Renal cortical epithelial cell (primary cell): ENCODE measurements at regions not wholly inside any gene's neighbourhood (a gene's known extent, or its start where the extent isn't known, plus 50 kb on each side); places are given as distances from the start of the nearest gene placed in this dataset.

Experiments used
- DNase-seq: peaks from one replicate; pipeline ENCODE4 v3.0.0-alpha.2; 2011; ENCODE audit warnings: low read depth

DNA sequence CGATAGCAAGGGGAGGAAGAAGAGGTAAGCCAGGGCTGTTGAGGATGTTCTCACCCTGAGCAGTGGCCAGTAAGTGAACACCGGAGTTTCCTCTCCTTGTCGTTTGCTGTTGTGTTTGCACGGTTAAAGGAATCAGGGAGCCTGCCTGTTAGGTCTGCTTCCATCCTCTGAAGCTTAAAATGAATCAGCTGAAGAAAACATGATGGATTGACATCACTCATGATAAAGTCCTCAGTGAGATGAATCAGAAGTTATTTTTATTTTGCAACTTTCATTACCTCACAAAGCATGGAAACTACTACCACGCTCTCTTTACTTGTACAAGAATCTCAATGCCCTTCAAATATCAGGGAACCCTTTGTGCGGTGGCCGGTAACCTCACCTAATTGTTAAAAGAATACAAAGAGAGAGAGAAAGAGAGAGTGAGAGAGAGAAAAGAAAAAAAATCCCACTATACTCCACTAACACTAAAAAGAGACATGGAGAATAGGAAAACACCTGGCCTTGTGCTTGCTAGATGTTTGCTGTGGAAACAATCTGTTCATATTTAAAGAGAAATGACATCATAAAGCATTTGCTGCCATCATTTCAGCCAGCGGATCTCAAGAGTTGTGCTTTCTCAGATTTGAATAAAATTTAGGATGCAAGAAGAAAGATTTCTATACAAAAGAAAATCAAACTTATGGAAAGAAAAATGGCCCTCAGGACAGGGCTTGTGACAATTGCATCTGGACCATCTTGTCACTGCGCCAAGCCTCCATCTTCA, 441.6 kb upstream of the SALL1 start:
- peak; percentile 66 for DNase-seq

DNA sequence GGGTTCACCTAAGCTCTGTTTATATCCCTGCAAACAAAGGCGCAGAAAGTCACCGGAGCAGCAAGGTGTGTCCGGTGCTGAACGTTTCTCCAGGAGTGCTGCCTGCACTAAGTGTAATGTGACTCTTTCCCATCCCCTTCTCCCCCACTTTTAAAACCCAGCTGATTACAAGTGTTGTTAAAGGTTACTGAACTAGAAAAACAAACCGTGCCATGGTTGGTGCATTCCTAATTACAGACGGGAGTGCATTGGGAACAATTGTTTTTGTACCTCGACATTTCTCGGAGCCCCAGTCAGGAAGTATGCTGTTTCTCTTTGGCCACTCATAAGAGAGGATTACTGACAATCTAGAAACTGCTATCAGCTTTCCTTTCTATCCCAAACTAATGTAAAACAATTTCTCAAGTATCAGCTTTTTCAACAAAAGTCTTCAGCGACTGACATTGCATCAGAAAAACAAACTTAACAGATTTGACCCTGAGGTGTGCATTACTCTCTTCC, 441.0 kb upstream of the SALL1 start:
- DNase-seq = peak; percentile 84

DNA sequence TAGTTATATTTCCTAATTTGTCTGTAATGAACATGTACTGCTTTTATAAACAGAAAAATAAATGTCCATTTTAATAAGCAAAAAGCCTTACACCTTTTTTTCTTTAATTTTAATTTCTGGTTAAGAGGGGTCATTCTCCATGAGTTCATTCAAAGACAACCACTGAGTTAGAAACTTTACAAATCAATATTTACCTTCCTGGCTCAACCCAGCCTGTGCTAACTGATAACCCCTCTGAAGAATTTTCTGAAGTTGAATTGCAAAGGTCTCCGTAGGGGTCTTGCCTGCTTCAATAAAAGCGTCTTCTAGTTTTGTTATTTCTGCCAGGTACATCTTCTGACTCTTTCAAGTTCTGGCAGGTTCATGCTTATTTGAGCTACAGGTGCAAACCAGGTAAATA, 440.4 kb upstream of the SALL1 start:
- no peak for DNase-seq

DNA sequence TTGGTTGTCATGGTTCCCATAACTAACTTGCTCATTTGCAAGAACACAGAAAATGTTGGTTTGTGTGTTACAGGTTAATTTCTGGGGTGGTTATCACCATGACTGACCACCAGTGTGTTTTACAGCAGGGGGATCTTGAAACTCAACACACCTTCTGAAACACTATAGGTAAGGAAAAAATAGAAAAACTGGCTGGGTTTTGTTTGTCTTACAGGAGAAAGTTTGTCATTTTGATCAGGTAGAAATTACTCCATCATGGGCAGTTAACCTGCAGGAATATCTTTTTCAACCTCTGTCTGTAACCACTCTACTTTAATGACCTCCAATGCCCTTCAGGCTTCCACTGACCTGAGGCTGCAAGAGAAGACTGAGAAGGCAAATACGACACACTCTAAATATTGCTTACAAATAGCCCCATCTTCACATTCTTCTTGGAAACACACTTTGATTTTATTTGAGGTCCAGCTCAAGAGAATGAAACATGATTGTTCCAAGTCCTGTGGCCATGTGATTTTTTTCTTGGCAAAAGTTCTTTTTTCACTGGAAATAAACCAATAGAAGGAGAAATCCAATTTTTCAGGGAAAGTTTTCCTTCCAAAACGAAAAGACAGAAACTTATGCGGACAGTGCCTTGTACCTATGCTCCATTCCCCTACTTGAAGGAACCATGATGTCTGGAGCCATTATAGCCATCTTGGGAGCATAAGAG, 428.7 kb upstream of the SALL1 start:
- DNase-seq = no peak

DNA sequence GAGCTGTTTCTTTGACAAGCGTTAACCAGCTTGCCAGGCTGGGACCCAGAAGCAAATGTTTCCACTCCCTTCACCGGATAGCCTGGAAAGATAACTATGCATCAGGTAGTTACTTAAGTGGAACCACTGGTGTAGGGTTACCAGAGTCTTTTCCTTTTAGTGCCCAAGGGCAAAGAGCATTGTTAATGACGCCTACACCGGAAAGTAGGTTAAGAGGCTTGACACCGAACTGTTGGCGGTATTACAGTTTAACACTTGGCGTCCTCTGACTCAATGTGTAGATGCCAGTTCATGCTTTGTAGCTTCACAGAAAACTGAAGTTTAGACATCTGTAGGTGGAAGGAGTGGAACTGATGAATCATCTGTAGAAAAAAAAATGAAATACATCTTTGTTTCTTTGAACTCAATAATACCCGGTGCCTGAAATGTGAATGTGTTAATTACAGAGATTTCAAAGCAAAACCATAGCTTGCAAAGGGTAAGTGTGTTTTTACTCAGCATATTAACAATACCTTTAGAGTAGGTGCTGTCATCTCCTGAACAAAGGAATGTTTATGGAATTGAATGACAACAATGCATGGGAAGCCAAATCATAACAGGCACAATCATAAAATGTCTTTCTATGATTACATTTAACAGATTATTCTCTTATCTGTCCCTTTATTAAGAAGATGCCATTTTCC, 426.7 kb upstream of the SALL1 start:
- peak; percentile 98 for DNase-seq

DNA sequence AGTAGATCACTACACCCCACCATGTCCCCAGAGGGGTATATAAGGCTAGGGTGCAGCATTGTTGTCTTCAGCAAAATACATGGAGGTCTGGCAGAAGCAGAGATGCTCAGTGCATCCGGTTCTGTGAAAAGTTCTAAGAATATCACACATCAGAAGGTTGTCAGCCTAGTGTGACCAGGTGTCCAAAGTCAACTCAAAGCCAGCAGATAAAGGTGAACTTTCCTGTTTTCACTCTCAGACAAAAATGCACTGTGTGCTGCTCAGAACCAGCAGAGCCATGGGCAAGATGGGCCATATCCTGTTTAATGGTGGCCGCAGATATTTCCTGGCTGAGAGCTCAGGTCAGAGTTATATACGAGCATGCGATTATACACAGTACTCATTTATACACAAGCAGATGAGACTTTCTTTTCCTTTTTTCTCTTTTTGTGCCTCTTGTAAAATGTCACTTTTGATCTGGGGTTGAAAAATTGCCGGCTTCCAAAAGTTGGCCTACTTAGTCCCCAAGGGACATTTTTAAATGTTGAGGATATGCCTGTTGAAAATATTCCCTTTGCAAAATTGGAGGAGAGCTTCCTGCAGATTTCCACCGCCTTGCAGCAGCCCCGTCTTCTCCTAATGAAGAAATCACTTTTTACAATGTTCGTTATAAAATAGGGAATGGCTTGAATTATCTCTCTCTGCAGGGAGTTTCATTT, 425.6 kb upstream of the SALL1 start:
- DNase-seq = no peak

DNA sequence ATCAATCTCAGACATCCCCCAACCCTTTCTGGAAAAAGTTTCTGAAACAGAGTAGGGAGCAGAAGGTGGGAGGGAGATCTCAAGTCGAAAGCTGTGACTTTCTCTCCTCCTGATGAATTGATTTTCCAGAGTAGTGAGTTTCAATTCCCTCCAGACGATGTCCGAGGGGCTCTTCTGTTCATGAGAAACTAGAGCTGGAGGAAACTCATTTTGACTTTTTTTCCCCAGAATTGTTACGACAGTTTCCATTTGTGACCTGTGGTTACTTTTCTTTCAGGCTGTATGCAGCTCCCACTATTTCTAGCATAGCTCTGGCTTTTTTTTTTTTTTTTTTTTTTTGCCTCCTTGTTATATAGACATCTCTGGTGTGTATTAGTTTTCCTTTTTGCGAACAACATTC, 422.1 kb upstream of the SALL1 start:
- no peak for DNase-seq

DNA sequence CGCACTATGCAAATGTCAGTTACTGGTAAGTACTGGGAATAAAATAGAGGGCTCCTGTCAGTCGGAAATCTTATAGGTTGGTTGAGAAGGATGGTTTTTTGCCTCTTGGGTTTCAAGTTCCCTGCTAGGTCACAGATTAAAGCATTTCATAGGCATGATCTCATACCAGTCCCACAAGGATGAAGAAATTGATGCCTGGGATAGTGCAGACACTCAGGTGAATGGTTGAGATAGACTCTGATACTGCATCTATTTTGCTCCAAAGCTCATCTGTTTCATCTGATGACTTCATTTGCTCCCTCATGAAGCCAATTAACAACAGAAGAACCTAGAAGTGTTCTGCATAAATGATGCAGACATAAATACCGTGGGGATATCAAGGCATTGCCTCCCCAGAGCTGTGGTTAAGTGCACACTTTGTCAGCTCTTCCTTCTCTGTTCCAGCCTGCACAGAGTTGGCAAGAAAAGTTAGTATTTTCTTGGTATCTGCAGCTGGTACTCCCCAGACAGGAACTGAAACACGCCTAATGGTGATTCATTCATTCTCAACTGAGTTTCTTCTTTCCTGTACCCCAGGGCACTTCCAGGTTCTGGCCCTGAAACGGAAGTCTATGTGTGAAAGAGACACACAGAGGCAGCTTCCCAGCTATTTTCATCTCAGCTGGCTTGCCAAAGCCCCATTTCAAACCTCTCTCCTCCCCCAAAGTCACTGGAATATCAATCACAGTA, 418.3 kb upstream of the SALL1 start:
- peak; percentile 53 for DNase-seq

DNA sequence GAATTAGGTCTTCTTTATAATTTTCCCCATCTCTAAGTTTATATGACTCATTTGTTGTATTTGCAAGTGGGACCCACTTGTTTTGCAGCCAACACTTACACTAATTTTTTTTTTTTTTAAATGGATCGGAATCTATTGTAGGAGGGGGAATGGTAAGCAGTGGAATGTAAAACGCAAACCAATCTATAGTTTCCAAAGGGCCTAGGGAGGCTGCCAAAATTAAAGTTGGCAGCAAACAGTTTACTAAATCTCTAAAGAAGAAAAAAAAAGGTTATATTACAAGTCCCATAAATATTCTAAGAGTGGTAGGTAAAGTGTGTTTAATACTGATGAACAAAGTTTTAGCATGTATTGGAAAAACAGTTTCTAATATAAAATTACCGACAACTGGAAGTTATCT, 416.8 kb upstream of the SALL1 start:
- DNase-seq = no peak

DNA sequence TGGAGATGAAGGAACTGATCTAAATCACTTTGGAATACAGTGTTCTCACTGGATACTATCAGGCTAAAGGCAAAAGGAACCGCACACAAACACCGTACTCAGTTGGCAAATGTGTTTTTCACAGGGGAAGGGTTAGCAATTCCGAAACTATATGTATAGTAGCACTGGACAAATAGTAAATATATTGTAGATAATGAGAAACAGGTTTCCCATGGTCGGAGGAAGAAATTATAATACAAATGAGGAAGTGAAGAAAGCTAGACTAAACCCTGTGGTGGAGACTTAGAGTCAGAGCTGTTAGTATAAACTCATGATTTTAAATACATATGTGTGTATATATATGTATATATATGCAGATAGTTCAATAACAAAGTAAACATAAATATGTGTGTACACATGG, 414.1 kb upstream of the SALL1 start:
- no peak for DNase-seq

DNA sequence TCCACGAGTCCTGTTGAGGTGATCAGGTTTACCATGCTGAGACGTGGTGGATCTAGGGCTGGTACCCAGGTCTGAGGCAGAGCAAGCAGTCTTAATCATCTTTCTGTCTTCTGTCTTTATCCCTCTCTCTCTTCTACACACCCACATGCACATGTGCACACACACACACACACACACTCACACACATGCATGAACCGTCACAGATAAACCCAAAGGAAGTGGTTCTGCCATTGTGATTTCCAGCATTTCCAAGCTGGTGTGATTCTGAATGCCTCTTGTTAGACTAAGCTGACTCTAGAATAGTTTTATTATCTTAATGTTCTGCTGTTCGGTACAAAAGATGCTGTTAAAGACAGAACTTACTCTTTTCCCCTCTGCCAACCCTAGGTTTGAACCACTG, 411.8 kb upstream of the SALL1 start:
- DNase-seq = no peak

DNA sequence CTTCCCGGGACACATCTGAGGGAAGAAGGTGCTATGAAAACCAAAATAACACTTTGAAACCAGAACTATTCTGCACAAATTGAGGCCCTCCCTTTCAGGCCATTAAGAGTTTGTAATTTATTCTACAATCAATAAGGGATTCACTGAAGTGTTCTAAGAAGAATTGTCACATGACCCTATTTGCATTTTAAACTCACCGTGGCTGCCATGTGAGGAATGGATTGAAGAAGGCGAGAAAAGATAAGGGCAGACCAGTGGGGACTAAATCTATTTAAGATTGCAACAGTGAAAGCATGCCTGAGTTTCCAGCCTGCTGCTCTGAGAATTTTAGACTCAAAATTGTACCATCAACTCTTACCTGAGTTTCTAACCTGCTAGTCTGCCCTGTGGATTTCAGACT, 408.8 kb upstream of the SALL1 start:
- DNase-seq = no peak

DNA sequence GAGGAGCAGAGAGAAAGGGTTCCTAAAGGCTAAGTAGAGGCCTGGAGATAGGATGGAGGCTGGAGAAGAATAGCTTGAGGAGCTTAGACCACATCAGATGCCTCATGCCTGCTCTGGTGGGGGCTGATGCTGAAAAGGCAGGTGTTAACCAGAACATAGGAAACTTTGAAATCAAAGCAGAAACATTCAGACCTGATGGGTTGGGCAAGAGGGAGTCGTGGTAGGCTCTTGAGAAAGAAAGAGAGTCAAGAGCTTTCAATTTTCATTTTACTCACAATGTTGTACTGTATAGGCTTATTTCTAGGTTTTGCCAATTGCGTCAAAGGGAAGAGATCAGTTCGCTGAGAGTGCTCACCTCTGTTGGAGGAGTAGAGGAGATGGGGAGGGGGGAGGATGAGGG, 406.6 kb upstream of the SALL1 start:
- no peak for DNase-seq

DNA sequence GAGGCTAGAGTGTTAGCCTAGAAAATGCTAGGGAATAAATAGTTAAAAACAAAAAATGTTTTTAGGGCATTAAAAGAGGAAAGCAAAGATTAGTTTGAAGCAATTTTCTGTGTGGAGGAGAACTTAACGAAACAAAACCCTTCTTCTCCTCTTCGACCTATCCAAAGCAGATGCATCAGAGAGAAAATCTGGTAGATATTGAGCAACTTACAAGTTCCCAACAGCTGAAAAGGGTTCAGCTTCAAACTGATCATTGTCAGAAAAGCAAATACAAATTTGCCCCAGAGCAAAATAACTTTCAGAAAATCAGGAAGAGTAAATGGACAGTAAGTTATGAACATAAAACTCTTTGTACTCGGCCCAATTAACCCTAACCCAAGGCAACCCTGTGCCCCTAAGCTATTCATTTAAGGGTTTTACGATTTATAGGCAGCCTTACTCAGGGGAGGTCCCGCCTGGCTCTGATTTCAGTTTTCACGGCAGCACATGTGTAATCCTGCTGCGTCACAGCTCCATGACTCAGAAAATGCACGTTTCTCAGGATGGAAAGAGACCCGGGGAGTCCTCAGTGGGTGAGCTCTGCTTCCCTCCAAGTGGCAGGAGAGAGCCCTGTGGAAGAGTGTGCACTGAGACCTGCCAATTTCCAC, 405.7 kb upstream of the SALL1 start:
- peak; percentile 88 for DNase-seq

DNA sequence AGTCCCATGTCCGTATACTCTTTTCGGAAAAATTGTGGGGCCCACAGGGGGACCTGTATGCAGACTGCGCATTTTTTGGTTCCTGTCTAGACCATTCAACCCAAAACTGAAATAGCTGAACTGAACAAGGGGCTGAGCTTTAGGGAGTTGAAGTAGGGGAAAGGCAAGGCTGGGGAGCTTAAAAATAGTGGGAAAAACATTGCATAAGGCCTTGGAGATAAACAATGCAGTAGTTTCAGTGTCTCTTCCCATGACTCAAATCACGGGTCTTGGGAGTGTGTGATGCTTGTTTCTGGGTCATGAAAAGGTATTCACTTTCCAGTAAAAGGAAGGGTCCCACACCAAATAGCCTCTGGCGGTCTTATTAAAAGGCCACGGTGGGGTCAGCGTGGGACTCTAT, 402.8 kb upstream of the SALL1 start:
- peak; percentile 32 for DNase-seq

DNA sequence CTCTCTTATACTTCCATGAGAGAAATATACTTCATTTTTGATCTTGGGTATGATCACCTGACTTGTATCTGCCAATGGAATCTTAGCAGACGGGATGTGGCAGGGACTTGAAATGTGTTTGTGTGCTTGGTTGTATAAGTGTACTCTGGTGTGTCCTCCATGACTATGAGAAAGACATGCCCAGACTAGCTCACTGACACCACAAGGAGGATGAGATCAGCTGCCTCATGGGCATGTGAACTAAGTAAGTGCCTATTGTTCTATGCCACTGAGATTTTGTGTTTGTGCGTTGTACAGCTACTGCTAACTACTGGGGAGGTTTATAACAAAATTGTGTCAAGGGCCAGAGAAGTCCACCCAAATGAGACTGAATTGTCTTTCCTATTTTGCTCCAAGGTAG, 402.2 kb upstream of the SALL1 start:
- peak; percentile 57 for DNase-seq

DNA sequence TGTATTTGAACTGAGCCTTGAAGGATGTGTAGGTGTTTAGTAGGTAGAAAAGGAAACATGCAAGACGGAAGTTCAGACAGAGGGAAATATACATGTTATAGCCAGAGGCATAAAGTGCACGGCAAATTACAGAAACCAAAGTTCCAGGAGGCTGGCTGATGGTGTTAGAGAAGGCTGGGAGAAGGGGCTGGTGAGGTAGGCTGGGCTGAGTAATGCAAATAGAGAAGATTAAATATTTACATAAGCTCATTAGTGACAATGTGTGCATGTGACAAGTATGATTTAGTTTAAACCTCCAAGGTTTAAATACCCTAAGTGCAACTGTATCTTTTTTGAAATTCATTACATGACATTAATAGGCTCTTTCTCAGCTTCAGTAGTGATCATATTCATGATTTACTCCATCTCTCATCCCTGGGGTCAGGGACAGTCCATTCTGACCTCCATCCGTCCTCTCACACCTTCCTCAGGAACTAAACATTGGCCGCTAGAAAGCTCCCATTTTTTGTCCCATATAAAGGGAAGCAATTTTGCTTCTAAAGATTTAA, 399.8 kb upstream of the SALL1 start:
- no peak for DNase-seq

DNA sequence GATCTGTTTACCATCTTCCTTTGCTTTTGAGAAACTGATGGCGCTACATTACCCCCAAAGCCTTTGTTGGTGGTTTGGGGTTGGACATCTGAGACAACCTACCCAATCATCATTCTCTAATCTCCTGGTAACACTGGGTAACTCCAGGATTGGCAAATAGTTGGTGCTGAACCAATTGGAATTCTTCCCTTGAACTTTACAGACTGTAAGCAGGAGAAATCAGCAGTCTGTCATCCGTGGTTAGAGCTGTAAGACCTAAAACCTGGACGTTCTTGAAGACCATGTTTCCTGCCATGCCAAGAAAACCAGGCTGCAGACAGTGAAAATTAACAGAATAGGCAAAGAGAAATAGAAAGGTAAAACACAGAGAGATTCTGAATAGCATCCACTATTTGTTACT, 398.8 kb upstream of the SALL1 start:
- peak; percentile 72 for DNase-seq

DNA sequence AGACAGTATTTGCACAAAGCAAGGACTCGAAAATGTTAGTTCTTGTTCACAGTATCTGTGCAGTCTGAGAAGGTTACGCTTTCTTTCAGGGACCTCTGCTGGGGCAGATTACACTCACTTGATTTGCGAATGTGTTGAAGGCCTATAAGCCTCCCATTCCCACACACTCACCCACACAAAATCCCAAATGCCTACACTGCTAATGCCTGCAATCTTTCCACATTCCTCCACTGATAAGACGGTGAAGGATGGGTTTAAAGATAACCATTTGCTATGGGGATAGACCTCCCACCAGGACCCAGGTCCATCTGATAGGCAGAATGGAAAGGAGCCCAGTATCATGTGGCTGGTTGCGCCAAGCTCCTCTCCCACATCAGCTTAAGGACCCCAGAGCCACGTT, 394.9 kb upstream of the SALL1 start:
- DNase-seq = no peak

DNA sequence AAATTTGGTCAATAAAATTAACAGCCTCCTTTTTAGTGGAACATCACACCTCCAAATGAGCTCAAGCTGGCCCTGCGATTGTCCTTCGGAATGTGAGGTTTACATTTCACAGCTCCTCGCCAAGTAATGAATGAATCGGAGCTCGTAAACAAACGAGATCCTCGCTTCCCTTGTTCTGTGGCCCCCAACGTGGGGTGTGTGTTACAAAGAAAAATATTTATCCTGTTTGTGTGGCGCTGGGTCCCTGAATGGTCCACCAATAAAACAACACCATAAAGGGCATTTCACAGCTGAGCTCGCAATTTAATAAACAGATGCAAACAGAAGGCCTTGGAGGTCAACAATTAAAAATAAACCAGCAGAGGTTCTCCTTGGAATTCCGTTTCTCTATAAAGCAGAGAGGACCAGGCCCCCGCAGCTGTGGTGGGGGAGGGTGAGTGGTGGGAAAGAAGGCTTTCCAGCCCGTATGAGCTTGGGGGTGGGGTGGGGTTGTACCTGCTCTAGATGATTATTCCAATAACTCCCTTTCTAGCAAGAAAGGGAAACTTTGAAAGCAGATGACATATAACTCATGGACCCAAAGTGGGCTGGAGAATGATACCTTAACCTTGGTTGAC, 393.9 kb upstream of the SALL1 start:
- DNase-seq = no peak
